ENCODE measurements at regions not wholly inside any gene's neighbourhood (a gene's known extent, or its start where the extent isn't known, plus 50 kb on each side); places are given as distances from the start of the nearest gene placed in this dataset.

DNA sequence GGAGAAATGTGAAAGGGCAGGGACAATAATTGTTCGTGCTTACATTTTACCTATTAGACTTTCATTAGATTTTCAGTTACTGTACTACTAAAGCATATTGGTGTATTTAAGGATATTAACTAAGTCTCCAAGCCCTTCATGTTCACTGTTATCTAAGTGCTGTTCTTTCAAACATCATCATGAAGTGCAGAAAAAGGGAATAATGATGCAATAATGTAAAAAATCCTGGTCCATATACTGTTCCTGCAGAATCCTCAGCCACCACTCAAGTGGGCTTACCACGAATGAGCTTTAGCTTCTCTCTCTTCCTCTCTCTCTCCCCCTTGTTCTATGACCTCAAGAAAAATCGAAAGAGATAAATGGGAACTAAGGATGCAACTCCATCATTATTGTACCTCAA lies 600.7 kb downstream of the UTRN start:
- no peak for DNase-seq (ENCODE audit: low read depth)

DNA sequence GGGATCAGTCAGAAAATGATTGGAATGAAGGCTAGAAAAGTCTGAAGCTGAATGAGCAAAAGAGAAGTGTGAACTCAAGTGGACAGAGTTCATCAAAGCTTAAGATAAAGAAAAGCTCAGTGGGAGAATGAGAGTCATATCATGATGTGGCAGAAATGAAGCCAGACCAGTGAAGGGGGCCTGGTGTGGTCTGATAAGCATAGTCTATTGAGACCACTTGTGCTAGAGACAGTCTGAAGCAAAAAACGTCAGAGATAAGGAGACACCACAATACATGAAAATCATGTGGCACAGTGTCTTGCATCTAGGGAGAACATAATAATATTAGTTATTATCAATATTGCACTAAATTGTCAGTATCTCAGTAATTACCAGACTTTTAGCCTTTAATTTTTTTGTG lies 601.5 kb downstream of the UTRN start:
- no peak for DNase-seq (ENCODE audit: low read depth)

DNA sequence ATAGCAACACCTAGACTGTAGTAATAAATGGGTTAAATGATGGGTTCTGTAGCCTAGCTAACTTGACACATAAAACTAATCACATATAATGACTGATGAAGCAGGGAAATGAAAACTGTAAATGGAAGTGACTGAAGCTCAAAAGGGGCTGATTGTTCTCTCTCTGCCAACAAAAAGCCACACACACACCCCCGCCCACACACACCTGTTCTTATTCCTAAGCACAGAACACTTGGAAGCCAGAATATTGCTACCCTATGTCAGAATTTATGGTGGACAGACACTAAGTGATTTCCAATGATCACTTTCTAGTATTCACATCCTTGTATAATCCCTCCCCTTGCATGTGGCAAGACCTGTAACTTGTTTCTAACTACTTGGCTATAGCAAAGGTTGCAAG lies 603.5 kb downstream of the UTRN start:
- no peak for DNase-seq (ENCODE audit: low read depth)

DNA sequence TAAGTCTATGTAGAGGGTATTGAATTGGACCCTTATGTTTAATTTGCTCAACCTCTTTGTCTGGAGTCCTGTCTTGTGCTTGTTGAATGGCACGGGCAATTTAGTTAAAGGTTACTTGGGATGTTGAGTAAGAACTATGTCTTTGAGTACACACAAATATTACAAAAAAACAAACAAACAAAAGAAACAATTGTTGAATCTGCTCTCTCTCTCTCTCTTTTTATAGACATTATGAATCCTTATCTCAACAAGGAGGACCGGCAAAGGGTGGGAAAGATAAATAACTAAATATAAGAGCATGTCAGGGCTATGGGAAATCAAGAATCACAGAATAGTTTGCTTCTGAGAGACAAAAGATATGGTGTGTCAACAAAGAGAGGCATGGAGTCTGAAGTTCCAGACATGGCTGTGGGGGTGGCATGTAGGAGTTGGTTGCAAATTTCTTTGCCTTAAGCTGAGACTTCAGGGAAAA lies 608.6 kb downstream of the UTRN start:
- no peak for DNase-seq (ENCODE audit: low read depth)

DNA sequence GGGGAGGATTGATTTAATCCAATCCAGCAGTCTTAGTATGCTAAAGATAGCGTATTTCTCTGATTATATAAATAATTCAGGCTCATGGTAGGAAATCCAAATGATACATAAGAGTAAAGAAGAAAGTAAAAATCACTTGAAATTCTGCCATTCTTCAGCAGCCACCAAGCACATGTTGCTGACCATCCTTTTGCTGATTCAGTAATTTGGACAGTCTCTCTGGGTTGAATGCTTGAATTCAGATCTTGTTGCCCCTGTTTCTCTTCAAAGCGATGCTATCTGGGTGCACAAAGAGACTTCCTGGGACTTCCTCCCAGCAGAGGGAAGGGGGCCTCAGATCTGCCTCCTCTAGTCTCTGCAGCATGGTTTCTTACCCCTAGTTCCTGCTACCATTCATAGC lies 609.1 kb downstream of the UTRN start:
- no peak for DNase-seq (ENCODE audit: low read depth)

DNA sequence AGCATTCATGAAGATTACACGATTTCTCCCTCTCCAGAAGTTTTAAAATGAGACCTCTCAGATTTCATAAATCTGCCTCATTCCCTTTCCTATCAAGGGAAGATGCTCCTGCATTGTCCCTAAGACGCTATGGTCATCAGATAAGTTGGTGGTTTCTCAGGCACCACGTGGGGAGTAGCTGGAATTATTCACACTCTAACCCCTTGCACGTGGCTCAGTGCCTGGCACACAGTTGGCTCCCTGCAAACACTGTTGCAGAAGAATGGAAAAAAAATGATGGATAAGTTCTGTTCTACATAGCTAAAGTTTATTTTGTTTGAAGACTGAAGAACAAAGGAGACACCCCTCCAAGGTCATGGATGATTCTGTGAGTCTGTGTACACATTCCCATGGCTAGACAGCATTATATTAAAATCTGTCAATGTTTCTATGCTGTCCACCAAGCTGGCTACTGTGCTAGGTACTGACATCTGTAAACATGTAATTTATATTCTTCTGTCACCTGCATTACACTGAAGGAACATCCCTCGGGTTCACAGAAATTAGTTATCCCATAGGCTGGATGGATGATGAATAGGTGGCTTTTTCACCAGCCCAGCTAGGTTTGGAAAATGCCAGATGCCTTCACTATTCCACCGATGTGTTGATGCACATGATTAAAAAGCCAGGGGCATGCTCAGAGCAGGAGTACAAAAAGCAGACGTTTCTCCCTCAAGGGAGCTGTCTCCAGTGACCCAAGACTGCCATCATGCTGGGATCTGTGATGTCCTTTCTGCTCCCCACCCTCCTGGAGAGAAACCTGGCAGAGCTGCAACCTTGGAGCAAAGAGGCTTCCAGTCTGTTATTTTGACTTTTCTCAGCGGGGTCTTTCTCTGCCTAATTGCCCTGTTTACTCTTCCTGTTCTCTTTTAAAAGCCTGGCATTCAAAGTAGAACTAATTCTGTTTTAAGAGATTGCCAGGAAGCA lies 610.5 kb downstream of the UTRN start:
- no peak for DNase-seq (ENCODE audit: low read depth)

DNA sequence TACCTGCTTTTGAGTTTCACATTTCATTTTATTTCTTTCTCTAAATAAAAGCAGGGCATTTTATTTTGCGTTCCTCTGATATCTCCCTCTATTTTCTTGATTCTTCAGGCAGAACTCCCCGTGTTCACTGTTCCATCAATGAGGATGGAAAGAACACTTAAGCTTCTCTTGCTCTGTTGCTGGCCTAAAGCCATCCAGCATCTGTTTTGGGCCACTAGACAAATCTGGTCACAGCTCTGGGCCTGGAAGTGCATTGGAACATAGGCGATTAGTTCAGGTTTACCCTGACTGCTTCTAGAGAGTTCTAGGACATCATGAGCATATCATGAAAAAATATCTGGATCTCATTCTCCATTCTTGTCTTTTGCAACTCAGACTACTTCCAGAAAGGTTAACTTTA lies 611.2 kb downstream of the UTRN start:
- DNase-seq (ENCODE audit: low read depth): no peak

DNA sequence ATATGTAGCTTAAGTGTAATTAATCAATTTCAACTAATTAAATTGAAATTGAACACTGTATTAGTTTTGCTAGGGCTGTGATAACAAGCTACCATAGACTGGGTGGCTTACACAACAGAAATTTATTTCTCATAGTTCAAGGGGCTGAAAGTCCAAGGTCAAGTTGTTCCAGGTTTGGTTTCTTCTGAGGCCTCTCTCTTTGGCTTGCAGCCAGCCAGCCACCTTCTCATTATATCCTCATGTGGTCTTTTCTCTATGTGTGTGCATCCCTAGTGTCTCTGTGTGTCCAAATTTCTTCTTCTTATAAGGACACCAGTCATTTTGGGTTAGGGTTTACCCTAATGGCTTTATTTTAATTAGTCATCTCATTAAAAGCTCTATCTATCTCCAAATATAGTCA lies 611.7 kb downstream of the UTRN start:
- no peak for DNase-seq (ENCODE audit: low read depth)

DNA sequence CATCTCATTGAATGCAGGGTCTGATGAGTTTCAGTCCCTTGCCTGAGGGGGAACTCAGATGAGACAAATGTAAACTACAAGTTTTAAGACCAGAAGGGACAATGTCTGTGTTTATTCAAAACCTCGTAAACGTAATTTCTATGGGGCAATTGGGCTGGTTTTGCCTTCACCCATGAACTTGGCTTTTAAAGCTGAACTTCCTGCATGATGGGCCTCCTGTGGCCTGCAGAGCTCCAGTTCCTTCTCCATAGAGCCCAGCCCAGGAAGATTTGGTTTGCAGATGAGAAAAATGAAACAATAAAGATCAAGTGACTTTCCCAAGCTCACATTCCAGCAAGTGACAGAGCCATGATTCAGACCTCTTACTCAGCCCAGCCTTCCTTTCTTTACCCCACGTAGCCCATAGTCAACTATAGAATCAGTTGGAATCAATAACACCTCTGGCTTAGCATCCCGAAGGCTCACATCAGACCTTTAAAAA lies 612.3 kb downstream of the UTRN start:
- DNase-seq (ENCODE audit: low read depth): no peak

DNA sequence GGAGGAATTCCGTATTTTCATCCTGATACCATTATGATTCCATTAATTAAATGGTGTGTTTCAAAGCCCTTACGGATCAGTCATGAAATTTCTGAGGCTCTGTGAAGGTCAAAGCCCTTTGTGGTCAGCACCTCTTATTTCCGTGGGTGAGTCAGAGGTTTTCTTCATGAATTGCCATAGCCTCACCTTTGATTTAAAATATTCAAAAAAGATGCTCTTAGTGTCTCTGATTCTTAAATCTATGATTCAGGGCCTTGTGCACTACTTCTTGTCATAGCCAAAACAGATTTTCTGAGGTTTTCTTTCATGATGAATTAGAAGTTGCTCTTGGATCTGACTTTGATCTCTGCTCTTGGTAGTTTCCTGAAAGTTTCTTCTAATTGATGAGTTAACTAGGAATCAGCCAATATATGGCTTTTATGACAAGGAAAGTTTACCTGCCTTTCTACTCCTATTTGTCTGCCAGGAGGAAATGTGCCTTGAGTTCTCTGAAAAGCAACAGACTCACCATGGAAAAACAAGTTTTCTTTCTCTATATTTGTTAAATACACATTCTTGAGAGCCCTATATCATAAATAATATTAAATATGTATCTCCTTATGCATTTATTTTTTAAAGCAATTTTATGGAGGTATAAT lies 613.0 kb downstream of the UTRN start:
- DNase-seq (ENCODE audit: low read depth): no peak

DNA sequence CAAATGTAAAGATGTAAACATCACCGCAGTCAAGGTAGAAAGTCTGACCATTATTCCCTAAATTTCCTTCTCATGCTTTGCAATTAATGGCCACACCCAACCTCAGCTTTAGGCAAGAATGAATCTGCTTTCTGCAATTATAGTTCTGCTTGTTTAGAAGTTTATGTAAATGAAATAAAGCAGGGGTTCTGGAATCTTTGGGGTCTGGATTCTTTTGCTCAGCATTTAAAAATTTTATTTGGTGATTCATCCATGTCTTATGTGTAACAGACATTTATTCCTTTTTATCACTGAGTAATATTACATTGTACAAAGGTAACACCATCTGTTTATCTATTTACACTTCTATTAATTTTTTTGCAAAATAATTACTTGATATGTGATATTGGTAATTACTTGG lies 613.6 kb downstream of the UTRN start:
- DNase-seq (ENCODE audit: low read depth): no peak

DNA sequence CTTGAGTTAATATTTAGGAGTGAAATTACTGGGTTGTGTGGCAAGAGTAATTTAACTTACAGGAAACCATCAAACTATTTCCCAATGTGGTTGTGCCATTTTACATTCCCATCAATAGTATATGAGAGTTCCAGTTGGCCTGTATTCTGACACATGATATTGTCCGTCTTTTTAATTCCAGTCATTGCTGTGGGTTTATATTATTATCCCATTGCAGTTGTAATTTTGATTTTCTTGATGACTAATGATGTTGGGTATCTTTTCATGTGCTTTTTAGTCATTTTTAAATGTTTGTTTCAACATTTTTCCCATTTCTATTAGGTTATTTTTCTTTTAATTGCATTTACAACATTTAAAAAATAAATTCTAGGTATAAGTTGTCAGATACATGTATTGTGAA lies 614.0 kb downstream of the UTRN start:
- DNase-seq (ENCODE audit: low read depth): no peak

DNA sequence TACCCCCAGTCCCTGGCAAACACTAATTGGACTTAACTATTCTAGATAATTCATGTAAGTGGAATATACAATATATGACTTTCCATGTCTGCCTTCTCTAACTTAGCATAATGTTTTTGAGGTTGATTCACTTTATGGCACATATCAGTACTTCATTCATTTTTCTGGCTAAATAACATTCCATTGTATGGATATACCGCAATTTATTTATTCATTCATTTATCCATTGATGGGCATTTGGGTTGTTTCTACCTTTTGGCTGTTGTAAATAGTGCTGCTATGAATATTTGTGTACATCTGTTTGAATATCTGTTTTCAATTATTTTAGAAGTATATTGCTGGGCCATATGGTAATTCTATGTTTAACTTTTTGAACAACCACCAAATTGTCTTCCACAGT lies 616.3 kb downstream of the UTRN start:
- no peak for DNase-seq (ENCODE audit: low read depth)

DNA sequence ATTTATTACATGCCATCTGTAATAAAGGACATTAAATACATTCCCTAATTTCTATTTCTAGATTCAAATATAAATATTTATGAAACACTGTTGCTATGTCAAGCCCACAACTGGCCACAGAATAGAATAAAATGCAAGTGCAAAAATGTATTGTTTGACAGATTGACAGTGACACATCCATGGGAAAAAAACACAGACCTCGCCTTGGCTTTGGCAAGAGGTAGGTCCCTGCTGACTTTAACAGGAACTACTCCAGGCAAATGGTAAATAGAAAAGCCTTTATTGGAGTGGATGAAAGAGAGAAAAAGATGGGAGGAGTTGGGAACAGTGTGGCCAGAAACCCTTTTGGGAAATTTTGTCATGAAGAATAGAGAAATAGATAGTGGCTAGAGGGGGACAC lies 622.9 kb downstream of the UTRN start:
- DNase-seq (ENCODE audit: low read depth): no peak

DNA sequence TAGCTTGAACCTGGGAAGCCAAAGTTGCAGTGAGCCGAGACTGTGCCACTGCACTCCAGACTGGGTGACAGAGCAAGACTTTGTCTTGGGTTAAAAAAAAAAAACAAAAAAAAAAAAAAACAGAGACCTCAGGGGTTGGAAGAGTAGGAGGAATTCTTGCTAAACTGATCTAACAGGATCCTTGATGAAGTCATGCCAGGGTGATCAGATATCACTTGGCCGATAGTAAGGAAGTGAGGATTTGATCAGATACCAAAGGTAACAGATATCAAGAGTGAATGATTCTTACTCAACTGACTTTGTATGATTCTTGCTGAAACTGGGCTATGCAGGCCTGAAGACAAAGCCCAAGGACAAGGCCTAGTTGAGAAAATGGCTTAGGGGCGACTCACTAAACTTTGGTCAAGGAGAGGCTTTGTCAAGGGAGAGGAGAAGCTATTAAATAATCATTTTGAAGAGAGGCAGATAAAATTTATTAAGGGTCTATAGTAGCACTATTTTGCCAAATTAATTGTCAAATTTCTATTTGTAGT lies 624.7 kb downstream of the UTRN start:
- DNase-seq (ENCODE audit: low read depth): no peak

DNA sequence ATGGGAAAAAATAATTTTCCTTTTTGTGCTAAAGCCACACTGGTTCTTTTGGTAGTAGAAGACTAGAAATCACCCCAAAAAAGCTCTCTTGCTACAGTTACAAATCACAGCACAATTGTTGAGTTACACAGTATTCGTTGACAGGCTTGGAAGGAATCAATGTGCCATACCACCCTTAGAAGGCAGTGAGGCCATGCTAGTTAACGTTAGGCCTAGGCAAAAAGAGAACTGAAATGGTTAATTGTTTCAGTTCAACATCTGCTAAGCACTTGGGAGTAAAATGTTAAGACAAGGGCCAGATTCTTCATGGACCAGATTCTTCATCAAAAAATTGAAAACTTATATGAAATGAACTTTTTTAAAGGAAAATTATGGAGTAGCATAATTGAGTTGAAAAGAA lies 626.2 kb downstream of the UTRN start:
- DNase-seq (ENCODE audit: low read depth): no peak

DNA sequence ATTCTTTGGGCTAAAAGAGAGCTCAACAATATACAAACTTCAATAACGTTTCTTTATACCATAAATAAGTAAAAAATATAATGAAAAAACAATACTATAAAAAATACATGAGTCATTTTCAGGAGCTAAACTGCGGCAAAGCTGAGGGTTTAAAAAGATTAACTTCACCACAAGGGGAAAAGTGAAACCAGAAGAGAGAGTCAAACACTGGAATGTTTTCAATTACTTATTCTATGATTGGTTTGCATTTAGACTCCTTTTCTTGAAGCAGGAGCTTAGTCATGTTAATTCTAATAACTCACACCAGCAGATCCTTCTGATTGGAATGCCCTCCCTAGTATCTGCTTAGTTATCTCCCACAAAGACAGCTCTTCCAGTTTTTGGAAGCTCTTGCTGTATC lies 627.3 kb downstream of the UTRN start:
- no peak for DNase-seq (ENCODE audit: low read depth)

DNA sequence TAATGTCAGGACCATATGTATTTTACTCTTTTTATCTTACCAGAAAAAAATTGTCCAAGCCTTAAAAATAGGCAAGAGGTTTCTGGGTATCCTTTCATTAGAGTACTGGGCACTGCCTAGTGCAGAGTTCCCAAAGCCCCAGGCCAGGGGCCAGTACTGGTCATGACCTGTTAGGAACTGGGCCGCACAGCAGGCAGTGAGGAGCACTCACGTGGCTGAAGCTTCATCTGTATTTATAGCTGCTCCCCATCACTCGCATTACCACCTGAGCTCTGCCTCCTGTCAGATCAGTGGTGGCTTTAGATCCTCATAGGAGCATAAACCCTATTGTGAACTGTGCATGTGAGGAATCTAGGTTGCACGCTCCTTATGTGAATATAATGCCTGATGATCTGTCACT lies 632.9 kb downstream of the UTRN start:
- DNase-seq (ENCODE audit: low read depth): no peak

DNA sequence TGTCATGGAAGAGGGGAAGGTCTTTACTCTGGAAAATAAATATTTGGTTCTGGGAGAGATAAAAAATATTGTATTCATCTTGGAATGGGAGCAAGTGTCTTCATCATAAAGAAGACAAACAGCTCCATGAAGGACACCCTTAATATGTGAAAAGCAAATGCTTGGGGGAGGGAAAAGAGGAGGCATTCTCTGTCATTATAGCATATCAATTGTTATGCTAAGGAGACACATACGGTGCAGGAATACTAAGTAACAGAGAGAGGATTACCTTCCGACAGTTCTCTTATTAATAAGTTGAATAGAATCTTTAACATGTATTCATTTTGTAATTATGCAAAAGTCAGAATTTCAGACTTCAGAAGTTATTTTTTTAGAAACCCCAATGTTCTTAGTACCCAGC lies 634.4 kb downstream of the UTRN start:
- no peak for DNase-seq (ENCODE audit: low read depth)

DNA sequence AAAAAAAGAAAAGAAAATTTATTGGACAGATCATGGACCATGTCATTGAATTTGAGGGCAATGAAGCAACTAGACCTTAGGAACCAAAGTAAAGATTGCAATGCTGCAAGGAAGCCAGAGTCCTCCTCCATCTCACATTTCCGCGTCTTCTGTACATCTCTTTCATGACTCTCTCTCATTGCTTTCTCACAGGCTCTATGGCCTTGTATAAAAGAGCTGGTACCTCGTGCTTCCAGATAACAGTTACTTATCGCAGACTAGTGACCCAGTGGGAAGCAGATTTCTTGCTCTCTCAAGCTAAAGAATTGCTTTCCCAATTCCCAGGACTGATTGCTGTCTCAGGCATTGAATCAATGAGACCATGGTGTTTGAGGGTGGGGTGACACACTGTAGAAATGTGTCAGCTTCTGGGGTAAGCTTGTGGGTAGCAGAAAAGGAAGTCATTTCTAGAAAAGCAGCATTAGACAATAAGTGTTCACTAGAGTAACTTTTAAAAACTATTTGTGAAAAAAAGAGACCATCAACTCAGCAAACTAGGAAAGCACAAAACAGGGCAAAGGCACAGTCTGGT lies 635.3 kb downstream of the UTRN start:
- no peak for DNase-seq (ENCODE audit: low read depth)

DNA sequence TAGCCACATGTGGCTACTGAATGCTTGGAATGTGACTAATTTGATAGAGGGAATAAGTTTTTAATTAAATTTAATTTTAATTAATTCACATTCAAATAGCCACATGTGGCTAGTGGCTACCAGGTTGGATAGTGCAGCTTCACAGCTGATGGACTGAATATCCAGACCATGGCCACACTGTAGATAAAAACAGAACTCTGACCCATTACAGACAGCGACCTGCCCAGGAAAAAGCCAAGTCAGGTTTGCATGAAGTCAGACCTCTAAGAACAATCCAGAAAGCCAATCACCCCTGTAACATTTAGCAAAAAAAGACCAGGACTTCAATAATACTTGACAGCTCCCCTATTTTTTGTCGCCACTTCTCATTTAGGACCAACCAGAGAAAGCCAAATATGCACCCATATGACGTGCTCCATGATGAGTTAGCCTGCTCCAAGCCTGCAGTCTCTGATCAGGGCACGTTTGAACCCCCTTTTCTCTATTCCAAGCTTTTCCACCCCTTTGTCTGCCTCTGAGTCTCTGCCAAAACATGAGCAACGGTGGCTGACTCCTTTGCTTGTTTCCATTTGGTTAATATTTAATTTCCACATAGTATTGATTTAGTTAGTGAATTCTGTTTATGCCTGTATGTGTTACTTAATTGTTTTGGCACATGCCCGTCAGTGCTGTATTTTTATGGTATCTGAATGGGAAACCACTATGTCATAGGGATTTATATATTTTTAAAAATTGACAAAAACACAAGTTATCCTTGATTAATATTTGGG lies 636.3 kb downstream of the UTRN start:
- no peak for DNase-seq (ENCODE audit: low read depth)

DNA sequence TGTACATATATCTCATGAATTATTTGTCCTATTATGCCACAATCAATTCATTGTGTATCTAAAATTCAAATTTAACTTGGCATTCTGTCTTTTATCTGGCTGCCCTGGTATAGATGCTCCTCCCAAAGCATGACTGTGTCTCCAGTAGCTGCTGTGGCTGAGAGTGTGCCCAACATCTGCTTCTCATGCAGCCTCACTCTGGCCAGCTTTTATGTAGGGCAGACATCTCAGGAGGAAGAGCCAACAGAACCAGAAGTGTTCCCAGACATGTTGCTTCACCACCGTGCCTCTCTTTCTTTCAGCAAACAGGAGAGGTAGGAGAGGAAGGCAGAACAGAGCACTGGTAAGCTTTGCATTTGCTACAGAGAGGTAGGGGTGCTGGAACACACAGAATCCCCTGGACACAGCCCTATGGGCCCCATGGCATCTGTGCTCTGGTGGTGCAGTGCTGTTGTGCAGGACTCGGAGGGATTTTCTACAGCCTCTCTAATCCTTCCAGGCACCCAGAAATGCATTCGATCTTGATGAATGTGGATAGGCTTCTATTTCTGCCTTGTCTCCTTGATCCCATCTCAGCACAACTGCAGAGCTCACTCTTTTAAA lies 637.1 kb downstream of the UTRN start:
- no peak for DNase-seq (ENCODE audit: low read depth)

Measured in activated T-helper 9 cell treated with anti-CD3 and anti-CD28 coated beads, Interleukin-2, amount 50 U/mL, for 16 hours (primary cell).